NT2/D1 (cell line): ENCODE measurements at regions not wholly inside any gene's neighbourhood (a gene's known extent, or its start where the extent isn't known, plus 50 kb on each side); places are given as distances from the start of the nearest gene placed in this dataset.
A peak's percentile ranks its signal among the peaks of the same experiment; 100 is the strongest.

Experiments
- DNase-seq: peaks from one replicate; pipeline ENCODE4 v3.0.0-alpha.2; 2011; ENCODE audit warnings: low read depth, low spot score
- H3K27me3 ChIP-seq: 2 replicates; pipeline ENCODE4 v1.6.0; 2011; ENCODE audit warnings: mild to moderate bottlenecking; ENCODE audit not compliant: insufficient read length, insufficient read depth
- H3K36me3 ChIP-seq: 2 replicates; pipeline ENCODE4 v1.6.1; 2011; ENCODE audit warnings: mild to moderate bottlenecking, low read length, mixed read lengths; ENCODE audit not compliant: insufficient read depth, insufficient read length
- H3K4me1 ChIP-seq: 2 replicates; pipeline ENCODE4 v1.5.1; 2011; ENCODE audit not compliant: insufficient read depth, insufficient read length
- H3K4me3 ChIP-seq: 2 replicates; pipeline ENCODE4 v1.5.1; 2011; ENCODE audit warnings: low read depth; ENCODE audit not compliant: insufficient read length
- H3K9ac ChIP-seq: 2 replicates; pipeline ENCODE4 v1.6.0; 2011; ENCODE audit warnings: low read depth; ENCODE audit not compliant: insufficient read length
- H3K9me3 ChIP-seq: 2 replicates; pipeline ENCODE4 v1.5.1; 2011; ENCODE audit warnings: mild to moderate bottlenecking, low read length; ENCODE audit not compliant: insufficient read depth
- SUZ12 ChIP-seq: IDR thresholded peaks from 2 replicates; pipeline ENCODE4 v1.6.1; 2011; ENCODE audit not compliant: insufficient read length, insufficient read depth; ENCODE audit errors: extremely low read depth
- YY1 ChIP-seq: IDR thresholded peaks from 2 replicates; pipeline ENCODE4 v1.6.1; 2011; ENCODE audit not compliant: insufficient read length, insufficient read depth
- ZNF274 ChIP-seq: IDR thresholded peaks from 2 replicates; pipeline ENCODE4 v1.6.1; 2011; ENCODE audit warnings: mild to moderate bottlenecking, low read depth, low read length

DNA sequence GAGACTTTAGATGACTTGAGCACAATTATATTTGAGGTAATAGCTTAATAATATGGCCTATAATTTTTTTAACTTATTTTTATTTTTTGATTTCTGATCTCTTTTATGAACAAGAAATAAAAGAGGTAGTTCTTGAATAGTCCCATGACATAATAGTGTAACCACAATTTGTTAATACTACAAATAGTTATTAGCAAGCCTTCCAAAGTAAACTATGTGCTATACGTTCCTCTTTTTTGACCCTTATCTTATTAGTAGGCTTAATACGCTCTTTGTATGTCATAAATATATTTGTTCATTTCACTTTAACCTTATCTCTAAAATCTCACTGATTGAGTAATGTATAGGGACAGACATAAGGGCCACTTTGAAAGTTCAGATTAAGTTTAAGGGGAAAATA lies 78.7 kb upstream of the NR4A3 start:
- TF ChIP-seq YY1 (no peak), ZNF274 (no peak), SUZ12 (no peak)

DNA sequence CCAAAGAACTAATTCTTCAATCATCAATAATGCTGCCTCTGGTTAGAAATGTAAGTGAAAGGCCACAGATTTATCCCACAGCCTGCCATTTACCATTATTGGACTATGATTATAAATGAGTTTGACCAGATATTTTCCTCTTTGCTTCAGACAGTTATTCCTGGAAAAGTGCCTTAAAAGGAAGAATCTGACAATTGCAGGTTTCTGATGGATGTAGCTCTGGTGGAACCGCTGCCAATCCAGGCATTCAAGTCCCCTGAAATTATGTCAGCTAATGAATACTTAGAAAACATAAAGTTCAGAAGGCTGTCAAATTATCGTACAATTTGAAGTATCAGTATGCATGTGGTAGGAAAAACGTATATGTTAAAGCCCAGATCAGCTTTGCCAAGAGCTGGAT lies 78.2 kb upstream of the NR4A3 start:
- H3K4me1 ChIP-seq = no peaks in the 10 kb centered on the region
- no peak for TF ChIP-seq YY1
- no peak for DNase-seq
- H3K4me3 ChIP-seq = no peak overlapping the region
- H3K9me3 ChIP-seq = no peaks in the 10 kb centered on the region
- H3K27me3 ChIP-seq = no peaks in the 10 kb centered on the region
- H3K9ac ChIP-seq = no peak overlapping the region
- no peaks in the 10 kb centered on the region for H3K36me3 ChIP-seq

More for the DNA sequence above, 78.7 kb upstream of the NR4A3 start:
- H3K36me3 ChIP-seq = no peaks in the 10 kb centered on the region
- H3K9me3 ChIP-seq = no peaks in the 10 kb centered on the region
- DNase-seq = no peak
- H3K4me1 ChIP-seq = no peaks in the 10 kb centered on the region
- H3K4me3 ChIP-seq = no peak overlapping the region
- no peak overlapping the region for H3K9ac ChIP-seq
- H3K27me3 ChIP-seq = no peaks in the 10 kb centered on the region

DNA sequence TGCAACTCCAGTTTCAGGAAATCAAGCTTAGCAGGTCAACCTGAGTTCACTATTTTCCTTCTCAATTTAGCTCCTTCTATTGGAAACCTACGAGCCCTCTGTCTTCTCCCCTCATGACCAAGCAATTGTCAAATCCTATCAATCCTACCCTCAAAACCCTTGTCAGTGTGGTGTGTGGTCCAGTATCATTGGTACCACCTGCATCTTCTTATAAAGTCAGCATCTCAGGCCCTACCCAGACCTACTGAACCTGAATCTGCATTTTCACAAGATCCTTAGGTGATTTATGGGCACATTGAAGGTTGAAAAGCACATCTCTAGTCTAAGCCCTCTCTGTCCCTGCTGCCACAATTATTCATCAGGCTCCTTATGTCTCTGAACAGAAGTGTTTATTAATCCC lies 77.6 kb upstream of the NR4A3 start:
- no peaks in the 10 kb centered on the region for H3K4me1 ChIP-seq
- TF ChIP-seq ZNF274 = no peak
- TF ChIP-seq SUZ12 = no peak
- TF ChIP-seq YY1 = no peak
- H3K9ac ChIP-seq = no peak overlapping the region
- no peak for DNase-seq
- H3K9me3 ChIP-seq = no peaks in the 10 kb centered on the region
- no peak overlapping the region for H3K4me3 ChIP-seq
- no peaks in the 10 kb centered on the region for H3K27me3 ChIP-seq
- H3K36me3 ChIP-seq = no peaks in the 10 kb centered on the region

GRCh38 chr9:99745085-99745484 lies 76.6 kb upstream of the NR4A3 start:
- TF ChIP-seq YY1 = no peak
- no peak for TF ChIP-seq ZNF274
- TF ChIP-seq SUZ12 = no peak
- Histone ChIP-seq H3K4me1 (no peaks in the 10 kb centered on the region), H3K4me3 (no peak overlapping the region), H3K27me3 (no peaks in the 10 kb centered on the region), H3K9ac (no peak overlapping the region), H3K36me3 (no peaks in the 10 kb centered on the region), H3K9me3 (no peaks in the 10 kb centered on the region)
- peak; percentile 18 for DNase-seq

DNA sequence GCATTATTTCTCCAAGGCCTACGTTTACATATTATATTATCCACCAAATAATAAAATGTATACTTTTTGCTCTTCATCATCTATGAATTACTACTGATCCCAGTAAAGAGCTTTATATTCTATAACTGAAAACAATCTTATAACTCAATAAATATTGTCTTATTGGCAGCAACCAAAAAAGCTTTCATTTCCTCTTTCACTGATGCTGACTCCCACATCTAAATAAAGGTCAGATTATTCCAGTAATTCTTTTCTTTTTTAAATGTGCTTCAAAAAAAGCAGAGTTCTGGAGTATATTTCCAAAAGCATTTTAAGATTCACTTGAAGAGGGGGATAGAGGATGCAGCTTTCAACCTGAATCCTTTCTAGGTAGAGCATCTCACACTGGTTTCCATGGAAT lies 75.3 kb upstream of the NR4A3 start:
- no peaks in the 10 kb centered on the region for H3K9me3 ChIP-seq
- H3K9ac ChIP-seq = no peak overlapping the region
- H3K27me3 ChIP-seq = no peaks in the 10 kb centered on the region
- TF ChIP-seq ZNF274 (no peak), SUZ12 (no peak), YY1 (no peak)
- no peaks in the 10 kb centered on the region for H3K36me3 ChIP-seq
- DNase-seq = no peak
- H3K4me1 ChIP-seq = no peaks in the 10 kb centered on the region
- no peak overlapping the region for H3K4me3 ChIP-seq

GRCh38 chr9:99748266-99748665 lies 73.4 kb upstream of the NR4A3 start:
- Histone ChIP-seq H3K4me1 (no peaks in the 10 kb centered on the region), H3K36me3 (no peaks in the 10 kb centered on the region), H3K9ac (no peak overlapping the region), H3K9me3 (no peaks in the 10 kb centered on the region), H3K27me3 (no peaks in the 10 kb centered on the region), H3K4me3 (no peak overlapping the region)
- DNase-seq = no peak
- TF ChIP-seq SUZ12 (no peak), YY1 (no peak), ZNF274 (no peak)

DNA sequence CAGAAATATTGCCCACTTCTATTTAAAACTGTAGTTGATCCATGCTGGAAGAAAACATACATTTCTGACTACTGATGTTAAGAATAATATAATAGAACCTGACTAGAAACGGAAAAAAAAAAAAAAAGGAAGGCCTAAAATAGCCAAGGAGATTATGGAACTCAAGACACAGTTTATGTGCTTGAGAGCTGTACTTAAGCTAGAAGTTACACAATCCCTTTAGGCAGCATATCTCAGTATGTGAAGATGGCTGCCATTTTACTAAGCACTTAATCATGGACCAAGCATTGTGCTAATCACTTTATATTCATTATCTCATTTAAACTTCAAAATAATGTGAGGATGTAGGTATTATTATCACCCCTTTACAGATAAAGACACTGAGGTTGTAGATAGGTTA lies 73.0 kb upstream of the NR4A3 start:
- no peaks in the 10 kb centered on the region for H3K27me3 ChIP-seq
- H3K4me3 ChIP-seq = no peak overlapping the region
- TF ChIP-seq ZNF274 = no peak
- TF ChIP-seq SUZ12 = no peak
- no peak for TF ChIP-seq YY1
- H3K4me1 ChIP-seq = no peaks in the 10 kb centered on the region
- H3K9me3 ChIP-seq = no peaks in the 10 kb centered on the region
- no peaks in the 10 kb centered on the region for H3K36me3 ChIP-seq
- H3K9ac ChIP-seq = no peak overlapping the region
- no peak for DNase-seq

- DNase-seq = no peak
- H3K36me3 ChIP-seq = no peaks in the 10 kb centered on the region
These were observed 72.0 kb upstream of the NR4A3 start for GRCh38 chr9:99749641-99750040.

More at GRCh38 chr9:99749641-99750040, 72.0 kb upstream of the NR4A3 start:
- no peak for TF ChIP-seq SUZ12
- no peak for TF ChIP-seq ZNF274
- no peak for TF ChIP-seq YY1
- H3K4me1 ChIP-seq = no peaks in the 10 kb centered on the region
- H3K27me3 ChIP-seq = no peaks in the 10 kb centered on the region
- H3K4me3 ChIP-seq = no peak overlapping the region
- H3K9ac ChIP-seq = no peak overlapping the region
- no peaks in the 10 kb centered on the region for H3K9me3 ChIP-seq
